ENCODE measurements at regions not wholly inside any gene's neighbourhood (a gene's known extent, or its start where the extent isn't known, plus 50 kb on each side); places are given as distances from the start of the nearest gene placed in this dataset.

- 96% methylated on average over 8 of the region's 12 CpGs for WGBS (ENCODE audit: insufficient coverage)
- Histone ChIP-seq H3K27ac (ENCODE audit: low read depth in 1 of 2, low read length in 2 of 2) (no peak overlapping the region), H3K4me3 (replicated peaks in 1 of 3; ENCODE audit: low read depth in 2 of 3, low read length in 3 of 3) (no peak overlapping the region), H3K4me1 (ENCODE audit: control insufficient read depth in 1 of 2, insufficient read depth in 2 of 2, low read length in 2 of 2) (no peaks in the 10 kb centered on the region), H3K79me2 (ENCODE audit: insufficient read depth, low read length) (no peaks in the 10 kb centered on the region), H3K9ac (ENCODE audit: insufficient read depth, low read length, poor library complexity, severe bottlenecking) (no peak overlapping the region), H4K20me1 (ENCODE audit: insufficient read depth, low read length) (no peaks in the 10 kb centered on the region), H3K27me3 (ENCODE audit: control insufficient read depth in 2 of 2, insufficient read depth in 2 of 2, low read length in 2 of 2) (peaks cover 12 to 24% of the 10 kb centered on the region in 2 donors), H3K4me2 (replicated peaks; ENCODE audit: extremely low read depth, low read length, poor library complexity, severe bottlenecking) (no peak overlapping the region), H3K9me3 (replicated peaks in 1 of 2; ENCODE audit: control insufficient read depth in 1 of 2, insufficient read depth in 1 of 2, low read length in 2 of 2) (peaks cover 0 to under 1% of the 10 kb centered on the region in 2 donors), H2AFZ (ENCODE audit: insufficient read depth, low read depth, low read length, poor library complexity, severe bottlenecking) (no peak overlapping the region), H3K36me3 (replicated peaks in 1 of 2; ENCODE audit: control insufficient read depth in 1 of 2, insufficient read depth in 2 of 2, low read length in 2 of 2) (no peaks in the 10 kb centered on the region)
- H3K27me3 Mint-ChIP-seq (ENCODE audit: low read depth in 3 of 3), result peaks cover 21 to 25% (median 22%) of the 10 kb centered on the region in 3 donors
- no peak for DNase-seq
- H3K36me3 Mint-ChIP-seq, result no peaks in the 10 kb centered on the region
- no peak overlapping the region for H3K27ac Mint-ChIP-seq
- intact Hi-C loops (cut with micrococcal nuclease), result no loop called here
- H3K4me3 Mint-ChIP-seq, result no peak overlapping the region
- TF ChIP-seq CTCF (IDR thresholded peaks at IDR 0.05), result no peak
- peaks cover 0 to 7% (median 3%) of the 10 kb centered on the region in 7 donors for H3K9me3 Mint-ChIP-seq
- no peaks in the 10 kb centered on the region for H3K4me1 Mint-ChIP-seq
Observed at GRCh38 chr13:111539252-111539651, 218.8 kb downstream of the TEX29 start.

DNA sequence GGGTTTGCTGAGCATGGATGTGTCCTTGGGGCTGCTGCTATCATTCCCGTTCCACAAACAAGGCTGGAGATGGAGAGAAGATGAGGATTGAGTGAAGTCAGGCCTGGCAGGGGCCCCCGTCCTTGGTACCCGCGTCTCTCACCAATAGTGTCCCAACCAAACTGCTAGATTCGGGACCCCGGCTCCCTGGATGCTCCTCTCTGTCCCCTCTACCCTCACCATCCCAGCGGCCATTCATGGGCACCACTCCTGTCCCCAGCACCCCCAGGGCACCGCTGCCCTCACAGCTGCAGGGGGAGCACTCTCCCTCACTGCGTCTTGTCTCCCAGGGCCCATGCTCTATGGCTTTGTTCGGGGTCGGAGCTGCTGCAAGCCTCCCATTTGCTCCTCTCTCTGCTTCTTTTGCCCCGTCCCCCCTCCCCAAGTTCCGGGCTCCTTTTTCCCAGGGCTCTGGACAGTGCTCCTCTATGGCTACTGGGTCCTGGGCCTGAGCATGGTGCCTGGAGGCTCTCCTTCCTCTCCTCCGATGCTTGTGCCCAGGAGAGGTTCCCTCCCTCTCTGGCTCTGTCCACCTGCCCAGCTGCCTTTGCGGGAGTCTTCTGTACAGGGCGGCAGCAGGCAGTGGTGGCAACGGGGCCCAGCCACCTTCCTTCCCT, 219.5 kb downstream of the TEX29 start:
- no peak for DNase-seq
- Histone ChIP-seq H3K36me3 (replicated peaks in 1 of 2; ENCODE audit: control insufficient read depth in 1 of 2, insufficient read depth in 2 of 2, low read length in 2 of 2) (no peaks in the 10 kb centered on the region), H3K27ac (ENCODE audit: low read depth in 1 of 2, low read length in 2 of 2) (no peak overlapping the region), H3K4me2 (replicated peaks; ENCODE audit: extremely low read depth, low read length, poor library complexity, severe bottlenecking) (no peak overlapping the region), H3K79me2 (ENCODE audit: insufficient read depth, low read length) (no peaks in the 10 kb centered on the region), H3K4me1 (ENCODE audit: control insufficient read depth in 1 of 2, insufficient read depth in 2 of 2, low read length in 2 of 2) (no peaks in the 10 kb centered on the region), H3K9ac (ENCODE audit: insufficient read depth, low read length, poor library complexity, severe bottlenecking) (no peak overlapping the region), H3K27me3 (ENCODE audit: control insufficient read depth in 2 of 2, insufficient read depth in 2 of 2, low read length in 2 of 2) (peaks cover 11 to 17% of the 10 kb centered on the region in 2 donors), H3K4me3 (replicated peaks in 1 of 3; ENCODE audit: low read depth in 2 of 3, low read length in 3 of 3) (no peak overlapping the region), H4K20me1 (ENCODE audit: insufficient read depth, low read length) (no peaks in the 10 kb centered on the region), H3K9me3 (replicated peaks in 1 of 2; ENCODE audit: control insufficient read depth in 1 of 2, insufficient read depth in 1 of 2, low read length in 2 of 2) (peaks cover 0 to 3% of the 10 kb centered on the region in 2 donors), H2AFZ (ENCODE audit: insufficient read depth, low read depth, low read length, poor library complexity, severe bottlenecking) (no peak overlapping the region)
- Mint-ChIP-seq H3K36me3 (no peaks in the 10 kb centered on the region), H3K4me3 (no peak overlapping the region), H3K27ac (no peak overlapping the region), H3K9me3 (peaks cover 0 to 8% (median 3%) of the 10 kb centered on the region in 7 donors), H3K4me1 (no peaks in the 10 kb centered on the region), H3K27me3 (ENCODE audit: low read depth in 3 of 3) (peaks cover 17 to 19% (median 18%) of the 10 kb centered on the region in 3 donors)
- no peak for TF ChIP-seq CTCF (IDR thresholded peaks at IDR 0.05)
- 84% methylated on average over 11 of the region's 17 CpGs for WGBS (ENCODE audit: insufficient coverage)
- intact Hi-C loops (cut with micrococcal nuclease), result no loop called here

Measured in CD14-positive monocyte (primary cell).